ENCODE measurements at regions not wholly inside any gene's neighbourhood (a gene's known extent, or its start where the extent isn't known, plus 50 kb on each side); places are given as distances from the start of the nearest gene placed in this dataset.

- H3K36me3 ChIP-seq (ENCODE audit: control insufficient read depth, insufficient read depth, low read length, severe bottlenecking) = no peaks in the 10 kb centered on the region
- no peak overlapping the region for H3K9ac ChIP-seq (ENCODE audit: low read length)
- no peaks in the 10 kb centered on the region for H3K9me3 ChIP-seq (ENCODE audit: control insufficient read depth, low read length)
- H3K4me3 ChIP-seq (ENCODE audit: low read length) = no peak overlapping the region
- no peak for DNase-seq (ENCODE audit: low read depth)
- no peaks in the 10 kb centered on the region for H3K27me3 ChIP-seq (replicated peaks; ENCODE audit: control insufficient read depth, insufficient read depth, low read length)
- H3K4me1 ChIP-seq (ENCODE audit: control insufficient read depth, insufficient read depth, low read length) = no peaks in the 10 kb centered on the region
Measured at GRCh38 chr10:131810036-131810804, 90.6 kb upstream of the PPP2R2D start.

- Histone ChIP-seq H3K4me3 (ENCODE audit: low read length) (no peak overlapping the region), H3K9ac (ENCODE audit: low read length) (no peak overlapping the region), H3K9me3 (ENCODE audit: control insufficient read depth, low read length) (no peaks in the 10 kb centered on the region), H3K4me1 (ENCODE audit: control insufficient read depth, insufficient read depth, low read length) (no peaks in the 10 kb centered on the region), H3K27me3 (replicated peaks; ENCODE audit: control insufficient read depth, insufficient read depth, low read length) (no peaks in the 10 kb centered on the region), H3K36me3 (ENCODE audit: control insufficient read depth, insufficient read depth, low read length, severe bottlenecking) (no peaks in the 10 kb centered on the region)
- no peak for DNase-seq (ENCODE audit: low read depth)
Measured at GRCh38 chr10:131810805-131811629, 89.8 kb upstream of the PPP2R2D start.

- H3K4me3 ChIP-seq (ENCODE audit: low read length) = no peak overlapping the region
- DNase-seq (ENCODE audit: low read depth) = no peak
- H3K9ac ChIP-seq (ENCODE audit: low read length) = no peak overlapping the region
- H3K36me3 ChIP-seq (ENCODE audit: control insufficient read depth, insufficient read depth, low read length, severe bottlenecking) = no peaks in the 10 kb centered on the region
- peaks cover 3% of the 10 kb centered on the region for H3K27me3 ChIP-seq (replicated peaks; ENCODE audit: control insufficient read depth, insufficient read depth, low read length)
- no peaks in the 10 kb centered on the region for H3K4me1 ChIP-seq (ENCODE audit: control insufficient read depth, insufficient read depth, low read length)
- H3K9me3 ChIP-seq (ENCODE audit: control insufficient read depth, low read length) = no peaks in the 10 kb centered on the region
Measured at GRCh38 chr10:131811630-131812403, 89.0 kb upstream of the PPP2R2D start.

GRCh38 chr10:131812736-131813604, 87.8 kb upstream of the PPP2R2D start:
- Histone ChIP-seq H3K27me3 (replicated peaks; ENCODE audit: control insufficient read depth, insufficient read depth, low read length) (peaks cover 14% of the 10 kb centered on the region), H3K36me3 (ENCODE audit: control insufficient read depth, insufficient read depth, low read length, severe bottlenecking) (no peaks in the 10 kb centered on the region), H3K9ac (ENCODE audit: low read length) (no peak overlapping the region), H3K4me3 (ENCODE audit: low read length) (no peak overlapping the region), H3K4me1 (ENCODE audit: control insufficient read depth, insufficient read depth, low read length) (no peaks in the 10 kb centered on the region), H3K9me3 (ENCODE audit: control insufficient read depth, low read length) (no peaks in the 10 kb centered on the region)
- no peak for DNase-seq (ENCODE audit: low read depth)

GRCh38 chr10:131814567-131815265, 86.1 kb upstream of the PPP2R2D start:
- Histone ChIP-seq H3K9me3 (ENCODE audit: control insufficient read depth, low read length) (peaks cover 9% of the 10 kb centered on the region), H3K36me3 (ENCODE audit: control insufficient read depth, insufficient read depth, low read length, severe bottlenecking) (no peaks in the 10 kb centered on the region)
- DNase-seq (ENCODE audit: low read depth) = no peak

GRCh38 chr10:131815266-131816156, 85.3 kb upstream of the PPP2R2D start:
- no peak for DNase-seq (ENCODE audit: low read depth)
- no peaks in the 10 kb centered on the region for H3K36me3 ChIP-seq (ENCODE audit: control insufficient read depth, insufficient read depth, low read length, severe bottlenecking)
- H3K4me1 ChIP-seq (ENCODE audit: control insufficient read depth, insufficient read depth, low read length) = no peaks in the 10 kb centered on the region

More at GRCh38 chr10:131814567-131815265, 86.1 kb upstream of the PPP2R2D start:
- Histone ChIP-seq H3K4me1 (ENCODE audit: control insufficient read depth, insufficient read depth, low read length) (no peaks in the 10 kb centered on the region), H3K9ac (ENCODE audit: low read length) (no peak overlapping the region), H3K4me3 (ENCODE audit: low read length) (no peak overlapping the region), H3K27me3 (replicated peaks; ENCODE audit: control insufficient read depth, insufficient read depth, low read length) (peaks cover 16% of the 10 kb centered on the region)

GRCh38 chr10:131816157-131816775, 84.5 kb upstream of the PPP2R2D start:
- Histone ChIP-seq H3K36me3 (ENCODE audit: control insufficient read depth, insufficient read depth, low read length, severe bottlenecking) (no peaks in the 10 kb centered on the region), H3K4me1 (ENCODE audit: control insufficient read depth, insufficient read depth, low read length) (no peaks in the 10 kb centered on the region), H3K9ac (ENCODE audit: low read length) (no peak overlapping the region), H3K4me3 (ENCODE audit: low read length) (no peak overlapping the region), H3K27me3 (replicated peaks; ENCODE audit: control insufficient read depth, insufficient read depth, low read length) (peaks cover 16% of the 10 kb centered on the region), H3K9me3 (ENCODE audit: control insufficient read depth, low read length) (peaks cover 9% of the 10 kb centered on the region)
- DNase-seq (ENCODE audit: low read depth) = no peak

More at GRCh38 chr10:131815266-131816156, 85.3 kb upstream of the PPP2R2D start:
- Histone ChIP-seq H3K9ac (ENCODE audit: low read length) (no peak overlapping the region), H3K27me3 (replicated peaks; ENCODE audit: control insufficient read depth, insufficient read depth, low read length) (peaks cover 16% of the 10 kb centered on the region), H3K4me3 (ENCODE audit: low read length) (no peak overlapping the region), H3K9me3 (ENCODE audit: control insufficient read depth, low read length) (peaks cover 9% of the 10 kb centered on the region)

GRCh38 chr10:131816941-131817700, 83.7 kb upstream of the PPP2R2D start:
- no peak overlapping the region for H3K4me3 ChIP-seq (ENCODE audit: low read length)
- H3K27me3 ChIP-seq (replicated peaks; ENCODE audit: control insufficient read depth, insufficient read depth, low read length) = peaks cover 17% of the 10 kb centered on the region
- H3K36me3 ChIP-seq (ENCODE audit: control insufficient read depth, insufficient read depth, low read length, severe bottlenecking) = no peaks in the 10 kb centered on the region
- H3K4me1 ChIP-seq (ENCODE audit: control insufficient read depth, insufficient read depth, low read length) = no peaks in the 10 kb centered on the region
- H3K9ac ChIP-seq (ENCODE audit: low read length) = no peak overlapping the region
- peaks cover 9% of the 10 kb centered on the region for H3K9me3 ChIP-seq (ENCODE audit: control insufficient read depth, low read length)
- DNase-seq (ENCODE audit: low read depth) = no peak

Data from adipocyte (in vitro differentiated cells).